Stimulated activated CD8-positive, alpha-beta memory T cell treated with anti-CD3 and anti-CD28 coated beads, Interleukin-15, amount 100 ng/mL, for 4 hours (primary cell): ENCODE measurements at regions not wholly inside any gene's neighbourhood (a gene's known extent, or its start where the extent isn't known, plus 50 kb on each side); places are given as distances from the start of the nearest gene placed in this dataset.

ENCODE experiments used
- DNase-seq, 2 donors: peaks; one replicate each; pipeline ENCODE4 v3.0.0-alpha.2; 2020; ENCODE audit warnings: low read depth in 2 of 2

DNA sequence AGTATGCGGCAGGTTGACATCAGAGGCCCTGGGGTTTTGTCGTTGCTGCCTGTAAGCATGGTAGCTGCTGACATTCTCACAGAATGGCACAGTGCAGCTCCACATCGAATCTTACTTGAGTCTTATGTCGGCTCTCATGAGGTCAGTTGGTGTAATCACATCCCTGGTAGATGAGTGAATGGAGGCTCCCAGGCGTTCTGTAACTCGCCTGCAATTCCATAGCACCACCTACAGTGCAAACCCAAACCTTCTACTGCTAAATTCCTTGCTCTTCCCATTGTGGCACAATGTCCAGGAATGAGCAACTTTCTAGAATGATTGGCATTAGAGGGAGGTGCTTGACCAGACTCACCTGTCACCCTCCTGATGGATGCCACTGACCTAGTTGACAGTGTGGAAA is 578.4 kb downstream of the CCDC171 start:
- no peak for DNase-seq

DNA sequence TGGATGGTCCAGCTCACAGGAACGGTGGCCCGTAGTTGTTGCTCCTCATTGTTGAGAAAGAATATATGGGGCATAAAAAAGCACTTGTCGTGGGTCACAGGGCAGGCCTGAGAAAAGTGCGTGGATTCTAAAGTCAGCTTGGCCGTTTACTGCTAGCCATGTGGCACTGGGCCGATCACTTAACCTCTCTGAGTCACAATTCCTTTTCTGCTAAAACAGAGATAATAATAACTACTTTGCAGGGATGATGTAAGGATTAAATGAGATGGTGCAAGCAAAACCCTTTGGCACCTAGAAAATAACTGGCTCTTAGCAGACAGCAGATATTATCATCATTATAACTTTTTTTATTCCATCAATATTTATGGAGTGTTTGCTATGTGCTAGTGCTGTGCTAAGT is 579.7 kb downstream of the CCDC171 start:
- DNase-seq = no peak

DNA sequence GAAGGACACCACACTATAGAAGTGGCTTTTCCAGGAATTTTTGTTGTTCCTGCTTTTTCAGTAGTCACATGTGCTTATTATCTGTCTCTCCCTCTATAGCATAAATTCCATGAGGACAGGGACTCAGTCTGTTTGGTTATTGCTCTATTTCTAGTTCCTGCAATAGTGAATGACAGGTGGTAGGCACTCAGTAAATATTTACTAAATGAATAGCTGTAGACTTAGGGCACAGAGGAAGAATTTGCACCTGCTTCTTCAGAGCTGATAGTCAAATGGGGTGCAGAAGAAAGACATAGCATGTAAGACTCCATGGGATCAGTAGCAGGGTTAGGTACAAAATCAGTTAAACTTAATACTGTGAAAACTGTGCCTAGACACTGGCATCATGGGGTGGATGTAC is 580.2 kb downstream of the CCDC171 start:
- no peak for DNase-seq

DNA sequence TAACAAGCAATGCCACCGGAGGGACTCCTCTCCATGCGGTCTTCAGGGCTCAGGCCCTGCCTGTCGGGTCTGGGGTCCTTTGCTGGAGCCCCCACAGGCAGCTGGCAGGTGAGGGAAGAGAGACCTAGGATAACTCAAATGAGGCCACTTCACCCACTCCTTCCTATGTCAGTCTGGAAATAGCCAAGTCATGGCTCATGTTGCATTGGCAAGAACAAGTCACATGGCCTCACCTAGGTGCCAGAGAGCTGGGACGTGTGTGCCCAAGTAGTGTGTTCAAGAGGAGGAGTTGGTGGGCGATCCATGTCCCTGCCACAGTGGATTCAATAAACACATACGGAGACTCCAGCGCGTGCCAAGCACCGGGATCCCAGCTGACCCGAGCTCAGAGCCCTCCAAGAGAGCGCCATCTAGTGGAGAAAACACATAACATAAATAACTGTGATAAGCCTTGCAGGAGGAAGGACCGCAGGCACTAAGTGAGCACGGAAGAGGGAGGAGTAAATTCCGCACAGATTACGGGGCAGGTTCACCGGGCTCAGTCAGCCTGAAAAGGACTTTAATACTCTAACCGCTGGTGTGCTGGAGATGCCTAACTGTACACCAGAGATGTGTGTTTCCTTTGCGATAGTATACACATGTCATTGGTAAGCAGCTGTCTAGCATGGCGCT is 580.8 kb downstream of the CCDC171 start:
- no peak for DNase-seq

DNA sequence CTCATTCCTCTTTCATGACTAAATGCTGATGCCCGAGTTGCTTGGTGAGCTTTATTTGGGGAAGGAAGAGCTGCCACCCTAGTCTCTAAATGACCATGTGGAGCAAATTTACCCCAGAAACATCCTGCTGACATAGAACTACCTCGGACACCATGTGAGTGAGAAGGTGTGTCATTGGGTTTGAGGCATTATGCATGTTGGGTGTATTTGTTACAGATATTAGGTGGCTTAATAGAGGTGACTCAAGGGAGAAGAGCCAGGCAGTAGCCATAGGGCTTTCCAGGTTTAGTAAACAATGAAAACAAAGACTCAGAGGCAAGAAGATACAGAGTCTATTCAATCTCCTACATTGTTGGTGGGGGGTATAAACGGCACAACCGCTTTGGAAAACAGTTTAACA is 581.5 kb downstream of the CCDC171 start:
- DNase-seq = no peak

DNA sequence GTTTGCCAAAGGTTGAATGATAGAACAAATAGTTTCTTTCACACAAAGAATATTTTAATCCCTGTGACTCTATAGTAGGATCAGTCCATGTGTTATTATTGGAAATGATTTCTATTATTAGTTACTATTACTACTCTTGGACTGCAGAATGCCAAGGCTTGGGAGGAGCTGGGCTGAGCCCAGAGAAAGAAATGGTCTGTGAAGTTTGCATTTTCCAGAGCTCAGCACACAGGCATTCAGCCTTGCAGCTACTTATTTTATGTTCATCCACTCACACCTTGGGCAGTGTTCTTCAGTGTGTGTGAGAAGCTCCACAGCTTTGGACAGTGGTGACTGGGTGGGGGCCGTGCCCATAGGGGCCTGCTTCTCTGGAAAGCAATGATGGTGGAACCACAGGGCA is 583.1 kb downstream of the CCDC171 start:
- DNase-seq = no peak

DNA sequence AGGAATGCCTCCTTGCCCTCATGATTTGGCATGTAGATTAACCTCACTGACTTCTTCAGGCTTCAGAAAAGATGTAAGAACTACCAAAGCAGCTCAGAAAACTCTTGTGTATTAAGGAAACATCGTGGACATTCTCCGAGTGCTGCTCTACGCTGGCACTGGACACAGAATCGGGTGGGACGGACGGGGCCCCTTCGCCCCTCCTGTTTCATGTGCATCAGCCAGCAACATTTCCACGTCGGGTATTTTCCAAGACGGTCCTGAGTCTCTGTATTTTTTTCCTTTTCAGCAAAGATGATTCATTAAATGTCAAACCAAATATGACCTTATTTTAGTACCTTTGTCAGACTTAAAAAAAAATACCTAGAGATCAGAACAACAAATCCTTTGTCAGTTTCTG is 583.6 kb downstream of the CCDC171 start:
- no peak for DNase-seq

DNA sequence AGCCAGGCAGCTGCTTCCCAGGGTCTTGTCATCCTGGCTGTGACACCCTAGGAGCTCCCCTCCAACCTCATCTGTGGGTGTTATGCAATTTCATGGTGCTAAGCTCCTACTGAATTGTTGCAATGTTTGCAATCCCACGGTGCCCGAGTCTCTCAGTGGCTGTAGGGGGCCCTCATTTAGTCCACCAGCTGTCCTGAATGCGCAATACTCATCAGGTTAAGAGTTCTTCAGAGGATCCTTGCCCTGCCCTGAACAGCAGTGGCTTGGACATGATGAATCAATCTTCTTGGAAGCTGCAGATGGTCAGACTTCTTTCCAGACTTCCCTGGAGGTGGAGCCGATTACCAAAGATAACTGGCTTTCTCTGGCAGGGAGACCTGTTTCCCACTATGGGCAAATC is 584.1 kb downstream of the CCDC171 start:
- DNase-seq = no peak

DNA sequence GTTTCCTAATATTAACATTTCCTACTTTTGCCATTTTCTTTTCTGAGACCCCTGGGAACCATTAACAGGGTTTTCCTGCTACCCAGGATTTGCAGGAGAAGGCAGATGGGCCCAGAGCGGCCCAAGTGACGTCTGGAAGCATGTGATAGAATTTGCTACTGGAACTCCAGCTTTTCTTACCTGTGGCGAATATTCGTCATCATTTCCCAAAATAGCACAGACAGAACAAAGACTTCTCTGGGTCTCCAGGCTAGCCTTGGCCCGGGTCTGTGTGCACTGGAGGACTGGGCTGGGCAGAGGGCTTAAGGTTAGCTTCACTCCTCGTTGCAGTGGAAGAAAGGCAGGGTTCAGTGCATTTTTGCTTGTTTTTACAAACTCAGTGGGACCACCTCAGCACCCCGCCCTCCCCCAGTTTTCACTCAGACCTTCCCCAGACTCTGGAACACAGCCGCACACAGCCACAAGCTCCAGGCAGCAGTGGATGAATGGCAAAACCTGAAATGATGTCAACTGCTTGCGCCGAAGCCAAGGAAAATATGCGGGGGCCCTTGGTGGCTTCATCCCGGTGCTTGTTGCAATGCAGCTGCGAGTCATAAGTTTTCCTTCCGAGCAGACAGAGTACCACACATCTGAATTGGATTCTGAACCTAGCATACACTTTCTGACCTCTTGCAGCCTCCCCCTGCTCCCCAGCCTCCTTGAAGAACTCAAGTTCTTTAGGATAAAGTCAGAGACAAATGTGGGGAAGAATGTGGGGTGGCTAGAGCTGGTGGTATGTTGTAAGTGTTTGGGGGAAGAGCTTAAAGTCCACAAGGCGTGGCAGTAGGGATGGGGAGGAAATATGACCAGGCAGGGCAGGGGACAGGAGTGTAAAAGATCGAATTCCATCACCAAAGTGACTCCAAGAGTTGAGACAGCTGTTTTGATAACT is 586.0 kb downstream of the CCDC171 start:
- no peak for DNase-seq

DNA sequence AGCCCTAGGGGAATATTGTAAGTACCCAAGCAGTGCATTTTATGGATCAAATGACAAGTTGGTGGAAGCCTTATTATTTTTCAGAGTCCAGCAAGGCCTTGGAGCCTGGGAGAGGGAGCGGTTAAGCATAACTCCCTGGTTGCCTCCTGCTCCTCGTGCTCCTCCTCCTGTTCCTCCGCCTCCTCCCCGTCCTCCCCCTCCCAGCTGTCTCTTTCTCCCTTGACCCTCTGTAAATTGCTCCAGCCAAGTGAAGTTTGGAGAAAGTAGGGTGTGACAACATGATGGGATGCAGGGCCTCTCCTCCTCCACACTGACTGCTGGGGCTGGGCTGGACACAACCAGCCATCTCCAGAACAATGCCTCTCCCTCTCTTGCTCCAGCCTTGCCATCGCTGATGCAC is 586.9 kb downstream of the CCDC171 start:
- no peak for DNase-seq

DNA sequence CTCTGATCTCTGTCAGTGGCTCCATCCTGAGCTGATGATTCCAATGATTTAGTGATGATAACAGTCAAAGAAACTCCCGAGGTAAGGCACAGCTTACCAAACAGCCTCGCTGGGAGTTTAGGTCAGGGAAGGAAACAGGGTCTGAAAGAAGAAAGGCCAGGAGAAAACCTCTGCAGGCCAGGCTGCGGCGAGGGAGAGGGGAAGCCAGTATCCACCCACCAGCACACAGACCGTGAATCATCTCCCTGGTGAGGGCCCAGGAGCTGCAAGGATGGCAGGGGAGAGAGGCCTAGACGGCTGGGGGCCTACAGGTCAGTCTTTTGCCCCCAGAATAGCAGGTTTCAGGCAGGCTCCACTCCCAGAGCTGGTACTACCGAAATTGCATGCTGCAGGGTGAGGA is 590.5 kb downstream of the CCDC171 start:
- DNase-seq = no peak

DNA sequence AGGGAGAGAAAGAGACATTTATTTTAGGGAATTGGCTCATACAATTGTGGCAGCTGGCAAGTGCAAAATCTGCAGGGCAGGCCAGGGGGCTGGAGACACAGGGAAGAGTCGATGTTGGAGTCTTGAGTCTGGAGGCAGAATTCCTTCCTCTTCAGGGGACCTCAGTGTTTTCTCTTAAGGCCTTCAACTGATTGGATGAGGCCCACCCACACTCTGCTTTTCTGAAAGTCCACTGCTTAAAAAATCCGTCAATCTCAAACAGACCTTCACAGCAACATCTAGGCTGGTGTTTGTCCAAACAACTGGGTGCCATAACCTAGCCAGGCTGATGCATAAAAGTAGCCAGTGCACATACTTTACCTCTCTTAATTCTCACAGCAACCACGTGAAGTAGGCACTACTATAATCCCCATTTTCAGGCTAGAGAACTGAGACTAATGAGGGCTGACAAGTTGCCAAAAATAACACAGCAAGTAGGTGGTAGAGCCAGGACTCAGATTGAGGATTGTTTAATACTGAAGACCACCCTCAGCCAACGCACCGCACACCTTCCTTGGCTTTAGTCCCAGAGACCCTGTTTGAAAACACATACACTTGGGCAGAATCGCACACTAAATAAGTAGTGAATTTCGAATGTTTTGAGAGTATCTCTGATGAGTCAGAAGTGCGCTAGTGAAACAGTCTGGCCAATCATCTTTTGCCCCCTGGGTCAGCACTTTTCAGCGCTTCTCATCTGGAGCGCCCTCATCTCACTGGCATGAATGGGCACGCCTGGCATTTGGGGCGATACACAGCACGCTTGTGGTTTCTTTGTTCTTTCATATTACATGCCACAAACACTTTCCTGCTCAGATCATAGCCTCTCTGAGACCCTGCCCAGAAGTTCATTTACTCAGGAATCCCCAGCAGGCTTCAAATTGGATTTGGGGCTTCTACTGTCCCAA is 591.4 kb downstream of the CCDC171 start:
- DNase-seq = no peak

DNA sequence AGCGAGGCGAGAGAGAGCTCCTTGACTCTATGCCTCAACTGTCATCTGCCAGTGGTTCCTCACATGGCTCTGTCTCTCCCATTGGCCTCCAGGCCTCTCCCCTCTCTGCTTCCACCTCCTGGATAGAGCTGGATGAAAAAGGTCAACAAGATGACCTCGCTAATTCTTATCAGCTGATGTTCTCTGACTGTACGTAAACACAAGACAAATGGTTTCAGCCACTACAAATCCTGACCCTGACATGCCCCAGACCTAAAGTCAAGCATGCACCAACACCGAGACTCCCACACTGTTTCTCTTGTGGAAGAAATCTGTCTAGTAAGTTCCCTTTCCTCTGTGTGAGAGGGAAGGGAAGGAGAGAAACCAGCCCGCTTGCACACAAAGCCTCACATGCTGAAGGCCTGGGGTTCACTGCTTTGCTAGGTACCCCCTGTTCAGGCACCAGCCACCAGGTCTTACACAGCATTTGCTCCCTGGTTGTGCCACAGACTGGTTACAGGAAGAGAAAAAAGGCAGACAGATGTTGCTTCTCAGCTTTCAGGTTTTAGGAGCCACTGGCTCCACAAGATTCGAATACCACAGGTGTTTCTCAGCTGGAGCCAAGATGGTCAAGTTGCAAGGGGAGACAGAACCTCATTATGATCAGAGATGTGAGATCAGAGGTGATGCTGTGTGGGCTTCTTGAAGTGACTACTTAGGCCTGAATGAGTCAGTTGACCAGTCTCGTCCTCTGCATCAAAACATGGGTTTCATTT is 592.5 kb downstream of the CCDC171 start:
- no peak for DNase-seq

DNA sequence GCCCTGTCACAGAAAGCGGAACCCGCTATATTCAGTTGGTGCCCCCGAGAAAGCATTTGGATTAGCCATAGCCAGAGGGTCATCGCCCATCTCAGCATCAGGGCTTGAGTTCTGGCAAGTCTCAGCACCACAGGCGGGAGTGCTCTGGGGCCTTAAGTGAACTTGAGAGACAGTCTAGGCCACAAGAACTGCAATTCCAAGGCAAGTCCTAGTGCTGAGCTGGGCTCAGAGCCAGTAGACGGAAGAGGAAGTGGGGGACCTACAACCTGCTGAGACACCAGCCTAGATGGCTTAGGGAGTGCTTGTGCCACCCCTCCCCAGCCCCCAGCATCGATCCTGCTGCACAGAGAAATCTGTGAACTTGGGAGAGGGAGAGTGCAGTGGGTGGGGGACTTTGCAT is 594.9 kb downstream of the CCDC171 start:
- DNase-seq = no peak

DNA sequence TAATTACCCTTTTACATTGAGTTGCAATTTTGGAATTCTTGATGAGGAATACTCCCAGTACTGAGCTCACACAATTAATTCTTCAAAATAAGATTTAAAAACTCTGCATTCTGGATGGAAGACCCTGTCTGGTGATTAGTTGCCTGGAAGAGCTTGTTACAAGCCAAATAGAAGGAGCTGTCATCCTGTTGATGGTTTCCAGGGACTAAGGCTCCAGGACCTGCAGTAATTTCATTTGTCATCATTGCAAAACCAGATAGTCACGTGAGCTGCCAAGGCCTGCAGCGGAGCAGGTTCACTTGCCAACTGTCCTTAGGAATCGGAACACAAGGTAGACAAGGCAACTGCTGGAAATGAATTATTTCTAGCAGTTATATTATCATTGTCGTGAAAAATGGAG is 597.7 kb downstream of the CCDC171 start:
- no peak for DNase-seq

DNA sequence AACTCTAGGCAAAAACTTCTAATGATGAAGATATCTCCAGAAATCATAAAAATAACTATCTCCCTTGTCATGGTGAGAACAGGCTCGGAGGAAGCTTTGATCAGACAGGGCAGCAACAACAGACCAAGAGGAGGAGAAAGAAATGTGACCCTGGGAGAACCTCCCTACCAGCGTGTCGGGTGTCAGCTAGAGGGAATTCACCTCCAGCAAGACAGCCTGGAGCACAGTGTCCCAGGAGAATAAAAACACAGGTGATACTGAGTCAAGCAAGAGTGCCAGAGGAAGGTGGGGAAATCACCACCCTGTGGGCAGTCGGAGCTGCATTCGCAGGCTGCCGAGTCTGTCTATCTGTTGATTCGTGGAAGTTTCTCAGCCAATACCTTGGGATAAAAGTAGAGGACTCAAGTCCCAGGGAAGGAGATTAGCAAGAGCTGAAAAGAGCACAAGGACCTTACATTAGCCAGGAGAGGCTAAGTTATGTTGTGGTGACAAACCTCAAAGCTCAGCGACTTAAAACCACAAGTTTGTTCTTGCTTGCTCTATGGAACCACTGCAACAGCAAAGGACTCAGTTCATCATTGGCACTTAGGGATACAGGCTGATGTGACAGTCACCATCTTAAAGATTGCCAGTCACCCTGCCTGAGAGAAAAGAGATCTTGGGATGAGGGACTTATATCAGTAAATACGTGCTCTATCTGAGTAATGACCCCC is 598.3 kb downstream of the CCDC171 start:
- no peak for DNase-seq

DNA sequence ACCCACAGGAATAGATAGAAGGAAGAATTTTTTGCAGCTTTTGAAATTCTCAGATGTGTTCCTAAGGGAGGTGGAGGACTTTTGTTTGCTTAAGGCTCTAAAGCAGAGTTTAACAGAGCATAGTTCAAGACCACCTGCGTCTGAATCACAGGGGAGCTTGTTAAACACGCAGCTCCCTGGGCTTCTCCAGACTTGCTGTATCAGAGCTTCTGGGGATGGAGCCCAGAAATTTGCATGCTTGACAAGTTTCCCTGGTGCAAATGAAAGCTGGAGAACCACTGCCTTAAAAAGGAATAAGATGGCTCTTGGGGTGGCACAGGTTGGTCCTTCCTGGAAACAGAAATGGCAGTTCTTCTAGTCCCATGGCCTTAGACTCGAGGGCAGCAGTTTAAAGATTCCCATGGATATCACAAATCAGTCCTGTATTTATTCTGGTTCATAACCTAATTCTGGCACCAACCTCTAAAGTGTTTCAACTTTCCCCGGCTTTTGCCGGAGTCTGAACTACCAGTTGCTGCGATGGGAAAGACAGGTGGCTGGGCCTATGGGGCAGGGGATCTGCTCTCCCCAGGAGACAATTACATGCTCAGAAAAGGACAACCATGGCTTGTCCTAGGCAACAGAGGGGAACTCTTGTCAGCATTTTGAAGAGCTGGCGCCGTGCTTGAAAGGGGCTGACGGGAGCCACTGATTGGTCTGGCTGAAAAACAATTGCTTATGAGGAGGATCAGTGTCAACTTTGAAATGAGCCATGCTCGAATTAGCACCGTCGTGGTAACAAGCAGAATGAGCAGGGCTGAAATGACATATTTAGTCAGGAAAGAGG is 599.6 kb downstream of the CCDC171 start:
- no peak for DNase-seq

DNA sequence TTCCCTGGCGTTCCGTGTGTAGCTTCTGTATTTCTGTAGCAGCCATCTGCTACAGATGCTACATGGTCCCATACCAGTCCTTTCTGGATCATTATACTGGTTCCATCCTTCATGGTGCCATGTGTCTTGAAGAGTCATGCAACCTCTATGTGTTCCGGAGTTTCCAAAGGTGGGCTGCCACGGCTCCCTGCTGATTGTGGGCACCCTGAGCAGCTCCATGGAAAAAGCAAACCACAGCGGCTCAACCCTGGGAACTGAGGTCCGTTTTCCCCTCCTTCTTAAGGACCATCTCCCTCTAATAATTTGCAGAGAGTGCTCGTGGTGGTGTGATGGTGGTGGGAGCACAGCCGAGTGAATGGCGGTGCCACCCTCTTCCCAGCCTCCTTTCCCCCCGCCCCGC is 600.4 kb downstream of the CCDC171 start:
- no peak for DNase-seq

DNA sequence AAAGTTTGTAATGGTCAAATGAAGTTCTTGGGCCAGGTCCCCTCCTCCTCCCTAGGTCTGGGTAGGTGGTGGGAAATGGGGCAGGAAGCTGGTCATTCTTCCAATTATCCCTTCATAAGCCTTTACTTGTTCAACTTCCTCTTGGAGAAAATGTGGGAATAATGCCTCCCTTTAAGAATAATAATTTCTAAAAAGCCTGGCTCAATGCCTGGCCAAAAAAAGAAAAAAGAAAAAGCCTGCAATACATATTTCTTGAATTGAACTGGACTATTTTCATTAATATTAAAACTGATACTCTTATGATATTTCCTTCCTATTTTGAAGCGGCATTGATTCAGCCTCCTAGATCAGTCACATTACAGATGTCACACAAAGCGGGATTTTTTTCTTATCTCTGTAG is 600.9 kb downstream of the CCDC171 start:
- no peak for DNase-seq

DNA sequence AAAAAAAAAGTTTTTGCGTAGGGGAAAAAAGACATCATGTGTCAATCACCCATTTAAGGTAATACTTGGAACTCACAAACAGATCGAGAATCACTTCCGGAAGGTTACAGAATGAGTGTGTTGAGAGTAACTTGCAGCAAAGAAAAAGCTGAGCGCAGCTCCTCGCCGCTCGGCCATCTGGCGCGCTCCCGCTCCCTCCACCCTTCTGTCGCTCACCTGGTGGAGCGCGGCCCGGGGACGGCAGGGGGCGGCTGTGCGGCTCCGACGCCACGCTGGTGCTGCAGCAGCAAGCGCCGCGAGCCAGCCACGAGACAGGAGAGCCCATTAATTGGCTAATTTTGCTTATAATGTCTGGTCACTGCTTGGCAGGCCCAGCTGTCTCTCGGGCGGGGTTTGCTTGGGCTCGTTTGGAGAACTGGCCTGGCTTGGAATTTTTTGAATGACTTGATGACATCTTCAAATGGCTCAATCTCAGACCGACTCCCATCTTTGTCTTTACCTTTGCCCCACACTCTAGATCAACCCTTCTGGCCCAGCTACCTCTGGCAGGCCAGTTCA is 601.8 kb downstream of the CCDC171 start:
- peak; percentile 4 to 22 for DNase-seq
